Esophagus (tissue), 2 donors: ENCODE measurements at regions not wholly inside any gene's neighbourhood (a gene's known extent, or its start where the extent isn't known, plus 50 kb on each side); places are given as distances from the start of the nearest gene placed in this dataset.

Experiments
- H3K27ac ChIP-seq, 2 donors: one replicate each; pipeline ENCODE4 v1.5.1; 2013; ENCODE audit warnings: low read depth in 2 of 2, mild to moderate bottlenecking in 2 of 2, inconsistent platforms in 1 of 2, low read length in 1 of 2, moderate library complexity in 1 of 2
- H3K27me3 ChIP-seq, 2 donors: one replicate each; pipeline ENCODE4 v1.6.1; 2013; ENCODE audit warnings: low read length in 2 of 2, control low read depth in 1 of 2, mild to moderate bottlenecking in 1 of 2; ENCODE audit not compliant: insufficient read depth in 2 of 2, control insufficient read depth in 1 of 2
- H3K36me3 ChIP-seq, 2 donors: one replicate each; pipeline ENCODE4 v1.6.1; 2013; ENCODE audit warnings: low read length in 1 of 2; ENCODE audit not compliant: control insufficient read depth in 2 of 2, insufficient read depth in 2 of 2
- H3K4me1 ChIP-seq, 2 donors: one replicate each; pipeline ENCODE4 v1.6.1; 2013; ENCODE audit warnings: low read length in 1 of 2; ENCODE audit not compliant: control insufficient read depth in 2 of 2, insufficient read depth in 2 of 2
- H3K4me3 ChIP-seq, 2 donors: one replicate each; pipeline ENCODE4 v1.5.1; 2013; ENCODE audit warnings: low read length in 2 of 2, mild to moderate bottlenecking in 2 of 2, low read depth in 1 of 2, moderate library complexity in 1 of 2
- H3K9me3 ChIP-seq, 2 donors: one replicate each; pipeline ENCODE4 v1.6.1; 2013; ENCODE audit warnings: mild to moderate bottlenecking in 2 of 2, low read depth in 1 of 2, low read length in 1 of 2, moderate library complexity in 1 of 2; ENCODE audit not compliant: control insufficient read depth in 2 of 2, insufficient read depth in 1 of 2
- WGBS, 2 donors: extraction: QIAGEN DNeasy Blood & Tissue Kit; methylation state at CpG; one replicate each; pipeline ENCODE4 v1.1.7; 2013; 5-methylcytosine and 5-hydroxymethylcytosine counted together
- donor health status: healthy with polysubstance abuse.
- donor health status: Bipolar disorder and iron deficiency.

DNA sequence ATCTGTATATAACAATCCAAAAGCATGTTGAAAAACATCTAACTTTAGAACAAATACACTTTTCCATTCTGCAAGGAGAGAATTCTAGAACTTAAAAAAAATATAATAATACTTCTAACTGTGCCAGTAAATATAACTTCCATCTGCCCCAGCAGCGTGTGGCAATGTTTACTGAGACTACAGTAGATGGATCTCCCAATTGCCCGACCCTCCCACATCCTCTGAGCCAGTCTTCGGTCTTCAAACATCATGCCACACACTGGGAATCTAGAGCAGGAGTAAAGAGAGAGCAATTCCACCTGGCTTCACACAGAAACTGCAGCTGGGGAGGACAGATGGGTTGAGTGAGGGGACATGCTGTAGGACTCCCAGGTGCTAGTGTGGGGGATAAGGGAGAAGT, 121.3 kb upstream of the NHSL1 start:
- WGBS, 2 donors: 68 to 74% methylated on average over 3 of the region's 3 CpGs
- Histone ChIP-seq H3K27ac (no peak overlapping the region), H3K36me3 (peaks cover 0 to 3% of the 10 kb centered on the region in 2 donors), H3K9me3 (no peaks in the 10 kb centered on the region), H3K4me1 (peaks cover 0 to 6% of the 10 kb centered on the region in 2 donors), H3K27me3 (no peaks in the 10 kb centered on the region), H3K4me3 (no peak overlapping the region)

DNA sequence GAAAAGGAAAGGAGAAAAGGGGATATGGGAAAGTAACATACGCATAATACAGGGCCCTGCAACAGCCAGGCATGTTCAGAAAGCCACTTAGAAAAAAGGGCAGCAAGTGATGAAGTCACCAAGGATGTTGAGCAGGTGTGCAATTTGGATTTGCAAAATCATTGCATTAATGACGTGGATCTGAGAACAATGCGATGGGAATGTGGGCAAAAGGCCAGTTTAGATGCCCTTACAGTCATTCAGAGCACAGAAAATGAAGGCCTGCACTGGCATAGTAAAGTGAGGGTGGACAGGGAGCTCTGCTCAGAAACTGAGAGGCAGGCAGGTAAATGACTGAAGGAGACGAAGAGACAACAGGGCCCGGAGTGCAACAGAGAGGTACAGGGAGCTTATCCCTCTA, 123.7 kb upstream of the NHSL1 start:
- WGBS, 2 donors: 78 to 81% methylated on average over 5 of the region's 5 CpGs

DNA sequence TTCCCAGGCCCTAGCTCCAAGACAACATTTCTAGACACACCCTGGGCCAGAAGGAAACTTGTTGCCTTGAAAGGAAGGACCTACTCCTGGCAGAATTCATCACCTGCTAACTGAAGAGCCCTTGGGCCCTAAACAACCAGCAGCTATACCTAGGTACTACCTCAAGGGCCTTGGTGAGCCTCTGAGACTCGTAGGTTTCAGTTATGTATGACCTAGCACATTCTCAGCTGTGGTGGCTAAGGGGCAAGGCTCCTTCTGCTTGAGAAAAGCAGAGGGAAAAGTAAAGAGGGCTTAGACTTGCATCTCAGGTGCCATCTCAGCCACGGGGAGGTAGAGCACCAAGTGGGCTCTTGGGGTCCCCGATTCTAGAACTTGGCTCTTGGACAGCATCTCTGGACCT, 132.3 kb upstream of the NHSL1 start:
- H3K9me3 ChIP-seq: no peaks in the 10 kb centered on the region

More for the DNA sequence above, 123.7 kb upstream of the NHSL1 start:
- Histone ChIP-seq H3K4me3 (no peak overlapping the region), H3K9me3 (no peaks in the 10 kb centered on the region), H3K27me3 (no peaks in the 10 kb centered on the region), H3K27ac (no peak overlapping the region), H3K4me1 (peaks cover 0 to 2% of the 10 kb centered on the region in 2 donors), H3K36me3 (no peaks in the 10 kb centered on the region)

DNA sequence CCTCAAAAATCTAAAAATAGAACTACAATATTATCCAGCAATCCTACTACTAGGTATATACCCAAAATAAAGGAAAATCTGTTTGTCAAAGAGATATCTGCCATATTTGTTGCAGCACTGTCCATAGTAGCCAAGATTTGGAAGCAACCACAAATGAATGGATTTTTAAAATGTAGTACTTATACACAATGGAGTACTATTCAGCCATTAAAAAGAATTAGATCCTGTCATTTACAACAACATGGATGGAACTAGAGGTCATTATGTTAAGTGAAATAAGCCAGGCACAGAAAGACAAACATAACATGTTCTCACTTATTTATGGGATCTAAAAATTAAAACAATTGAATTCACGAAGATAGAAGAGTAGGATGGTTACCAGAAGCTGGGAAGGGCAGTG, 135.7 kb upstream of the CCDC28A start:
- no peak overlapping the region for H3K4me3 ChIP-seq
- WGBS, 2 donors: 91% methylated on average over 1 of the region's 1 CpG
- no peaks in the 10 kb centered on the region for H3K9me3 ChIP-seq
- no peaks in the 10 kb centered on the region for H3K36me3 ChIP-seq
- no peaks in the 10 kb centered on the region for H3K27me3 ChIP-seq
- no peak overlapping the region for H3K27ac ChIP-seq
- no peaks in the 10 kb centered on the region for H3K4me1 ChIP-seq

More for the DNA sequence above, 132.3 kb upstream of the NHSL1 start:
- Histone ChIP-seq H3K27ac (no peak overlapping the region), H3K4me3 (no peak overlapping the region), H3K36me3 (no peaks in the 10 kb centered on the region), H3K27me3 (no peaks in the 10 kb centered on the region), H3K4me1 (peaks cover 0 to 9% of the 10 kb centered on the region in 2 donors)
- WGBS, 2 donors: 87 to 90% methylated on average over 3 of the region's 3 CpGs

DNA sequence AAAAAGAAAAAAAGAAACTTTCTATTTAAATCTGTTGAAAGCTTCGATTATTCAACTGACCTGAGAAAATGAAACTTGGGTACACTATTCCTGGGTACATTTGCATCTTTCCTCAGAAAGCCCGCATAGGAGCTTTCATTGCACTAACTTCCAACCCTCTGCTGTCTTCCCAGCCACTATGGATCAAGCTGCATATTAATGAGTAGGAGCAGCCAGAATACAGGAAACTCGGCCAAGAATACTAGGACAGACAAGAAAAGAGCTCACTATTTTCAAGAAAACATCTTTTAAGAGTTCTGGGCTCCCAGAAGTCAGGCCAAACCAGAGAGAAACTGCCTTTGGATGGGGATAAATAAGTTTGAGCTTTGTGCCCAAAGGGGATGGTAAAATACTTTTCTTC, 135.0 kb upstream of the CCDC28A start:
- no peaks in the 10 kb centered on the region for H3K4me1 ChIP-seq
- no peaks in the 10 kb centered on the region for H3K9me3 ChIP-seq
- H3K27me3 ChIP-seq: no peaks in the 10 kb centered on the region
- H3K36me3 ChIP-seq: no peaks in the 10 kb centered on the region
- no peak overlapping the region for H3K4me3 ChIP-seq
- H3K27ac ChIP-seq: no peak overlapping the region
- WGBS, 2 donors: 36 to 60% methylated on average over 3 of the region's 3 CpGs

DNA sequence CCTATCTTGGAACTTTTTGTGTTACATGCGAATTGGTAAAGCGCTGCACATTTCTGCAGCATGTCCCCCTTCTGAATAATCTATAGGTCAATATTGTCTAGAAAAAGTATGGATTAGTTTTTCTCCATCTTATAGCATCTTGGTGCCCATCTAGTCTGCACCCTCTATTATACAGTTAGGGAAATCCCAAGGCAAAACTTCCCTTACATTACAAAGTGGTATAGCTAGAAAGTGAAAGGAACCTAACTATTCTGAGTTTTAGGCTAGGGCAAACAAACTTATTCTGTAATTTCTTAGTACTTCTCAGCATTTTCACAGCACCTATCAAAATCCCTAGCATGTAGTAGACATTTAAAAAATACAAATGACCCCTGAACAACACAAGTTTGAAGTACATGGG, 133.5 kb upstream of the CCDC28A start:
- H3K27me3 ChIP-seq: no peaks in the 10 kb centered on the region
- no peak overlapping the region for H3K27ac ChIP-seq
- no peaks in the 10 kb centered on the region for H3K9me3 ChIP-seq
- WGBS, 2 donors: 96 to 99% methylated on average over 2 of the region's 2 CpGs
- H3K4me3 ChIP-seq: no peak overlapping the region
- no peaks in the 10 kb centered on the region for H3K4me1 ChIP-seq
- H3K36me3 ChIP-seq: no peaks in the 10 kb centered on the region

DNA sequence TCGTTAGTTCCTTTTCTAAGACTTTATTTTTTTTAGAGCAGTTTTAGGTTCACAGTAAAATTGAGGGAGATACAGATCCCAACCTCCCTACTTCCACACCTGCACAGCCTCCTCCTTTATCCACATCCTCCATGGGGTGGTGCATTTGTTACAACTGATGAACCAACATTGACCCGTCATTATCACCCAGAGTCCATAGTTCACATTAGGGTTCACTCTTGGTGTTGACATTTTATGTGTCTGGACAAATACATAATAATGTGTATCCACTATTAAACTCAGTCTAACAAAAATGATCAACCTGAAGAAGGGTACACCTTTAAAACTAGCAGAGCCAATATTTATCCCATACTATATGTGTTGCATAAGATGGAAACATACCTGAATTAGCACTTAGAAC, 130.4 kb upstream of the CCDC28A start:
- Histone ChIP-seq H3K36me3 (no peaks in the 10 kb centered on the region), H3K4me1 (no peaks in the 10 kb centered on the region), H3K27me3 (no peaks in the 10 kb centered on the region), H3K27ac (no peak overlapping the region), H3K9me3 (no peaks in the 10 kb centered on the region), H3K4me3 (no peak overlapping the region)
- 85 to 92% methylated on average over 2 of the region's 2 CpGs for WGBS, 2 donors

- H3K4me3 ChIP-seq: no peak overlapping the region
- H3K4me1 ChIP-seq: peaks cover 0 to 4% of the 10 kb centered on the region in 2 donors
- H3K27me3 ChIP-seq: no peaks in the 10 kb centered on the region
- 82 to 86% methylated on average over 3 of the region's 3 CpGs for WGBS, 2 donors
- H3K27ac ChIP-seq: no peak overlapping the region
- H3K36me3 ChIP-seq: no peaks in the 10 kb centered on the region
- H3K9me3 ChIP-seq: no peaks in the 10 kb centered on the region
Observed at GRCh38 chr6:138645976-138646640, 127.5 kb upstream of the CCDC28A start.

DNA sequence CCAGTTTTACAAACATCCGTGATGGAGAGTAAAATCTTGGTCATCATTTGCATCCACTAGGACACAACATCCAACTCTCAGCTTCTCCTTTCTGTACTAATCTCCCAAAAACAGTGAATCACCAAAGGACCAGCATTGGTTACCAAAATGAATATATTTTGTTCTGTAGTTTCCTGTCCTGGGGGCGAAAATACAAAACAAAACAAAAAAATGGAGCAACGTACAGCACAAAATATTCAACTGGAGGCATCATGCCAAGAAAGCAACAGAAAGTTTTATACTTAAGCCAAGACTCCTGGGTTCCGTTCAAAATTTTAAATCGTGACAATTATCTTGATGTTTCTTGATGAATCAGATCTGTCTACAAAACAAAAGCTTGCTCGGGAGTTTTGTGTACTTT, 126.6 kb upstream of the CCDC28A start:
- Histone ChIP-seq H3K4me1 (peaks cover 0 to 4% of the 10 kb centered on the region in 2 donors), H3K36me3 (no peaks in the 10 kb centered on the region), H3K27ac (no peak overlapping the region), H3K4me3 (peak overlapping the region in 1 of 2 donors; percentile 10), H3K27me3 (no peaks in the 10 kb centered on the region), H3K9me3 (no peaks in the 10 kb centered on the region)
- WGBS, 2 donors: 20 to 33% methylated on average over 6 of the region's 6 CpGs

DNA sequence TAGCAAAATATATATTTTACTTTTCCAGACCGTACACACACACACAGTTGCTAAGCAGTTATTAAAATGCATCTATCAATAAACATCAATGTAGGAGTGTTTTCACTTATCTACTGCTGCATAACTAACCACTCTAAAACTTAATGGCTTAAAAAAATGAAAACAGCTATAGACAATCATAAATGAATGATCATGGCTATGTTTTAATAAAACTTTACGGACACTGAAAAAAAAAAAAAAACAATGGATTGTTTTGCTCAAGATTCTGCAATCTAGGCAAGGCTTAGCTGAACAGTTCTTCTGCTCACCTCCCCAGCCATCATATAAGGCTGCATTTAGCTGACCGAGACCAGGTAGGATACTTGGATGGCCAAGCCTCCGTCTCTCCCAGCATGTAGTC, 125.4 kb upstream of the CCDC28A start:
- 91 to 94% methylated on average over 4 of the region's 4 CpGs for WGBS, 2 donors
- no peaks in the 10 kb centered on the region for H3K36me3 ChIP-seq

More for the DNA sequence above, 125.4 kb upstream of the CCDC28A start:
- Histone ChIP-seq H3K27me3 (no peaks in the 10 kb centered on the region), H3K4me3 (no peak overlapping the region), H3K9me3 (no peaks in the 10 kb centered on the region), H3K4me1 (peaks cover 0 to 4% of the 10 kb centered on the region in 2 donors), H3K27ac (no peak overlapping the region)
